Common myeloid progenitor, CD34-positive (primary cell): ENCODE measurements at regions not wholly inside any gene's neighbourhood (a gene's known extent, or its start where the extent isn't known, plus 50 kb on each side); places are given as distances from the start of the nearest gene placed in this dataset.
A peak's percentile ranks its signal among the peaks of the same experiment; 100 is the strongest.
"Not testable (repeated sequence)": the region's sequence is repeated elsewhere in the genome, so short reads cannot be mapped to it uniquely, and the experiment has no call there.

Experiments used
- CTCF ChIA-PET: fragments of 350-600 bp; sonication (Branson Sonifier 250); formaldehyde crosslinking; loops from one replicate; lab custom pipeline; 2021; ENCODE audit warnings: antibody characterized with exemption; lab: Charles Lee
- POLR2A ChIA-PET: fragments of 350-600 bp; sonication (Branson Sonifier 250); formaldehyde crosslinking; loops from one replicate; lab custom pipeline; 2021; ENCODE audit warnings: antibody characterized with exemption; lab: Charles Lee
- DNase-seq, 3 donors: peaks; one replicate each; pipeline versions ENCODE4 v3.0.0 to v3.0.0-alpha.2; 2013
- H3K27ac ChIP-seq, 2 experiments: 1 replicate in 1 of 2; 2 replicates in 1 of 2; pipeline ENCODE4 v1.7.0; 2013; ENCODE audit warnings: inconsistent platforms in 2 of 2, low read length in 2 of 2, mild to moderate bottlenecking in 2 of 2, low read depth in 1 of 2, moderate library complexity in 1 of 2; ENCODE audit not compliant: severe bottlenecking in 2 of 2, insufficient read depth in 1 of 2, poor library complexity in 1 of 2
- H3K27me3 ChIP-seq, 5 experiments: replicated peaks in 2 of 5; 1 replicate in 3 of 5; 2 replicates in 2 of 5; pipeline versions ENCODE4 v1.6.1 to v1.7.0; 2013; ENCODE audit warnings: low read length in 4 of 5, mild to moderate bottlenecking in 2 of 5, moderate library complexity in 2 of 5, inconsistent platforms in 1 of 5; ENCODE audit not compliant: insufficient read depth in 5 of 5, control insufficient read depth in 4 of 5
- H3K36me3 ChIP-seq, 4 experiments: 1 replicate in 2 of 4; 2 replicates in 2 of 4; pipeline versions ENCODE4 v1.6.1 to v1.7.0; 2013; ENCODE audit warnings: low read length in 3 of 4, control low read depth in 1 of 4, mild to moderate bottlenecking in 1 of 4; ENCODE audit not compliant: control insufficient read depth in 4 of 4, insufficient read depth in 4 of 4
- H3K4me1 ChIP-seq, 4 experiments: 1 replicate in 3 of 4; 2 replicates in 1 of 4; pipeline versions ENCODE4 v1.6.1 to v1.7.1; 2013; ENCODE audit warnings: low read length in 3 of 4, mild to moderate bottlenecking in 3 of 4, control low read depth in 1 of 4, inconsistent platforms in 1 of 4, moderate library complexity in 1 of 4; ENCODE audit not compliant: control insufficient read depth in 4 of 4, insufficient read depth in 4 of 4; ENCODE audit errors: control extremely low read depth in 1 of 4
- H3K4me3 ChIP-seq, 7 experiments: 1 replicate in 4 of 7; 2 replicates in 3 of 7; pipeline versions ENCODE4 v1.5.1 to v1.7.0; 2013; ENCODE audit warnings: mild to moderate bottlenecking in 7 of 7, low read length in 6 of 7, moderate library complexity in 6 of 7, inconsistent platforms in 2 of 7, low read depth in 2 of 7, control low read depth in 1 of 7; ENCODE audit not compliant: insufficient read depth in 4 of 7, control insufficient read depth in 1 of 7; ENCODE audit errors: extremely low read depth in 1 of 7
- H3K9me3 ChIP-seq, 5 experiments: 1 replicate in 4 of 5; 2 replicates in 1 of 5; pipeline versions ENCODE4 v1.6.1 to v1.7.1; 2013; ENCODE audit warnings: low read length in 4 of 5, mild to moderate bottlenecking in 2 of 5, inconsistent platforms in 1 of 5, low read depth in 1 of 5, moderate library complexity in 1 of 5; ENCODE audit not compliant: control insufficient read depth in 4 of 5, insufficient read depth in 2 of 5; ENCODE audit errors: control extremely low read depth in 1 of 5
- WGBS: methylation state at CpG from one replicate; pipeline ENCODE4 v1.1.5; 2013; ENCODE audit not compliant: insufficient coverage; 5-methylcytosine and 5-hydroxymethylcytosine counted together

GRCh38 chr10:42281896-42282295 is 356.5 kb downstream of the ZNF33B start:
- H3K4me1 ChIP-seq, POLR2A ChIA-PET, H3K36me3 ChIP-seq, CTCF ChIA-PET, DNase-seq, H3K4me3 ChIP-seq, H3K27me3 ChIP-seq, H3K27ac ChIP-seq, H3K9me3 ChIP-seq: not testable (repeated sequence)
- 86% methylated on average over 5 of the region's 21 CpGs for WGBS

GRCh38 chr10:42269788-42270187 is 368.6 kb downstream of the ZNF33B start:
- H3K4me1 ChIP-seq, CTCF ChIA-PET, POLR2A ChIA-PET, H3K27me3 ChIP-seq, DNase-seq, H3K4me3 ChIP-seq, H3K27ac ChIP-seq, H3K36me3 ChIP-seq, H3K9me3 ChIP-seq: not testable (repeated sequence)
- 20% methylated on average over 1 of the region's 4 CpGs for WGBS

- POLR2A ChIA-PET, CTCF ChIA-PET: not testable (repeated sequence)
- 56% methylated on average over 4 of the region's 6 CpGs for WGBS
Observed at GRCh38 chr10:42263259-42263658, 375.1 kb downstream of the ZNF33B start.

GRCh38 chr10:42243002-42243401 is 395.4 kb downstream of the ZNF33B start:
- H3K9me3 ChIP-seq, CTCF ChIA-PET, H3K36me3 ChIP-seq, H3K4me1 ChIP-seq, POLR2A ChIA-PET, H3K27me3 ChIP-seq, H3K27ac ChIP-seq, H3K4me3 ChIP-seq: not testable (repeated sequence)
- 31% methylated on average over 25 of the region's 53 CpGs for WGBS
- DNase-seq = peak in 1 of 3 donors; percentile 0

More at GRCh38 chr10:42263259-42263658, 375.1 kb downstream of the ZNF33B start:
- not testable (repeated sequence) for DNase-seq, H3K36me3 ChIP-seq, H3K27ac ChIP-seq, H3K27me3 ChIP-seq, H3K4me3 ChIP-seq, H3K9me3 ChIP-seq, H3K4me1 ChIP-seq

- POLR2A ChIA-PET = no interaction called here
- no peak overlapping the region for H3K27ac ChIP-seq
- H3K36me3 ChIP-seq = no peaks in the 10 kb centered on the region
- H3K4me3 ChIP-seq = peak overlapping the region in 1 of 7 experiments; percentile 10
- 47% methylated on average over 54 of the region's 85 CpGs for WGBS
- peaks cover 0 to 4% (median 0%) of the 10 kb centered on the region in 5 experiments for H3K27me3 ChIP-seq
- CTCF ChIA-PET = no interaction called here
- peaks cover 0 to 4% (median 0%) of the 10 kb centered on the region in 5 experiments for H3K9me3 ChIP-seq
- DNase-seq = peak in 2 of 3 donors; percentile 9 to 20
- H3K4me1 ChIP-seq = no peaks in the 10 kb centered on the region
Observed at GRCh38 chr10:42242135-42242805, 396.1 kb downstream of the ZNF33B start.

GRCh38 chr10:42236401-42236800 is 402.0 kb downstream of the ZNF33B start:
- CTCF ChIA-PET, H3K9me3 ChIP-seq, H3K36me3 ChIP-seq, H3K27me3 ChIP-seq, H3K4me3 ChIP-seq, DNase-seq, H3K4me1 ChIP-seq, H3K27ac ChIP-seq, POLR2A ChIA-PET: not testable (repeated sequence)
- WGBS = 88% methylated on average over 7 of the region's 13 CpGs

DNA sequence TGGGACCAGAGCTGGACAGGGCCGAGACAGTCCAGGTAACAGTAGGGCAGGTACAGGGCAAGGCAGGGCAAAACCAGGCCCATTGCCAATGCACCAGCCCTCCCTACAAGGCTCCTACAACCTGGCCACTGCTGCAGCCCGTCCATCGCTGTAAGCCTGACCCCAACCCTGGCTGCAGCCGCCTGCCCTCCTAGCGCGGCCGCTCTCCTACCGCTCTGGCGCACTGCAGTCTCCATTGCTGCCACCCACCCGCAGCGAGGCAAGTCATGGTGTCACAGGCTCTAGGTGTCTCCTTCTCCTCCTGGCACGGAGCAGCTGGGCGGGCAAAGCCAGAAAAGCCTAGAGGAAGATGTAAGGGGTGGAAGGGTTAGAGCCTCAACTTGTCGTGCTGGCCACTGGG is 402.6 kb downstream of the ZNF33B start:
- H3K4me3 ChIP-seq, DNase-seq, H3K4me1 ChIP-seq, H3K27me3 ChIP-seq, CTCF ChIA-PET, POLR2A ChIA-PET, H3K36me3 ChIP-seq, H3K27ac ChIP-seq: not testable (repeated sequence)
- peaks cover 0 to 10% (median 0%) of the 10 kb centered on the region in 5 experiments for H3K9me3 ChIP-seq
- WGBS = 93% methylated on average over 9 of the region's 14 CpGs
